Tibial nerve (tissue), 4 donors: ENCODE measurements at regions not wholly inside any gene's neighbourhood (a gene's known extent, or its start where the extent isn't known, plus 50 kb on each side); places are given as distances from the start of the nearest gene placed in this dataset.

Experiments used
- DNase-seq, 2 donors: peaks; one replicate each; pipeline ENCODE4 v3.0.0-alpha.2; 2019; ENCODE audit warnings: low spot score in 2 of 2
- H3K27ac ChIP-seq, 4 donors: fragments of 200-600 bp; sonication (generic) in 3 of 4; one replicate each; pipeline ENCODE4 v1.5.1; 2017 to 2019; ENCODE audit warnings: mild to moderate bottlenecking in 1 of 4
- H3K27me3 ChIP-seq, 2 donors: fragments of 200-600 bp; sonication (generic) in 1 of 2; one replicate each; pipeline versions ENCODE4 v1.5.1 to v1.6.0; 2017 to 2019
- H3K36me3 ChIP-seq, 3 donors: fragments of 200-600 bp; sonication (generic); one replicate each; pipeline ENCODE4 v1.5.1; 2018 to 2019
- H3K4me1 ChIP-seq, 4 donors: fragments of 200-600 bp; sonication (generic) in 3 of 4; one replicate each; pipeline ENCODE4 v1.5.1; 2017 to 2019
- H3K4me3 ChIP-seq, 4 donors: fragments of 200-600 bp; sonication (generic) in 3 of 4; one replicate each; pipeline ENCODE4 v1.5.1; 2017 to 2019; ENCODE audit warnings: mild to moderate bottlenecking in 1 of 4, moderate library complexity in 1 of 4
- H3K9me3 ChIP-seq, 4 donors: fragments of 200-600 bp; sonication (generic) in 3 of 4; one replicate each; pipeline ENCODE4 v1.5.1; 2017 to 2019
- CTCF ChIP-seq, 5 experiments: fragments of 200-600 bp in 3 of 5; fragments of 450-650 bp in 2 of 5; sonication (generic) in 3 of 5; IDR thresholded peaks; one replicate each; pipeline ENCODE4 v1.5.1; 2016 to 2019; ENCODE audit warnings: antibody characterized with exemption in 5 of 5, mild to moderate bottlenecking in 3 of 5, moderate library complexity in 2 of 5
- EP300 ChIP-seq, 2 donors: sonication (generic); formaldehyde crosslinking; IDR thresholded peaks; one replicate each; pipeline ENCODE4 v1.6.1; 2017; ENCODE audit warnings: antibody characterized with exemption in 2 of 2, mild to moderate bottlenecking in 1 of 2
- POLR2A ChIP-seq, 2 donors: fragments of 450-650 bp; IDR thresholded peaks; one replicate each; pipeline ENCODE4 v1.6.1; 2017; ENCODE audit warnings: antibody characterized with exemption in 2 of 2, mild to moderate bottlenecking in 2 of 2, moderate library complexity in 2 of 2
- WGBS, 2 donors: methylation state at CpG; one replicate each; pipeline ENCODE4 v1.1.5; 2018; 5-methylcytosine and 5-hydroxymethylcytosine counted together

- H3K27me3 ChIP-seq: no peaks in the 10 kb centered on the region
- TF ChIP-seq CTCF (IDR thresholded peaks at IDR 0.05): no peak
- TF ChIP-seq EP300 (IDR thresholded peaks at IDR 0.05): no peak
- TF ChIP-seq POLR2A (IDR thresholded peaks at IDR 0.05): no peak
- no peaks in the 10 kb centered on the region for H3K4me1 ChIP-seq
- no peak overlapping the region for H3K27ac ChIP-seq
- peaks cover 0 to 17% (median 0%) of the 10 kb centered on the region in 4 donors for H3K9me3 ChIP-seq
- no peak overlapping the region for H3K4me3 ChIP-seq
- 35 to 44% methylated on average over 1 of the region's 1 CpG for WGBS, 2 donors
- H3K36me3 ChIP-seq: no peaks in the 10 kb centered on the region
- DNase-seq: no peak
Measured at GRCh38 chr1:37118790-37119189, 84.5 kb upstream of the GRIK3 start.

GRCh38 chr1:37120279-37120678 is 86.0 kb upstream of the GRIK3 start:
- no peak for DNase-seq
- no peaks in the 10 kb centered on the region for H3K27me3 ChIP-seq
- peaks cover 0 to 6% (median 0%) of the 10 kb centered on the region in 4 donors for H3K4me1 ChIP-seq
- H3K4me3 ChIP-seq: no peak overlapping the region
- WGBS, 2 donors: 80 to 95% methylated on average over 6 of the region's 6 CpGs
- TF ChIP-seq EP300 (IDR thresholded peaks at IDR 0.05): no peak
- TF ChIP-seq POLR2A (IDR thresholded peaks at IDR 0.05): no peak
- no peak for TF ChIP-seq CTCF (IDR thresholded peaks at IDR 0.05)
- H3K9me3 ChIP-seq: peaks cover 0 to 17% (median 0%) of the 10 kb centered on the region in 4 donors
- no peaks in the 10 kb centered on the region for H3K36me3 ChIP-seq
- H3K27ac ChIP-seq: no peak overlapping the region

- 47 to 51% methylated on average over 9 of the region's 9 CpGs for WGBS, 2 donors
- TF ChIP-seq EP300 (IDR thresholded peaks at IDR 0.05) (no peak), CTCF (IDR thresholded peaks at IDR 0.05) (no peak), POLR2A (IDR thresholded peaks at IDR 0.05) (no peak)
- H3K36me3 ChIP-seq: no peaks in the 10 kb centered on the region
- H3K9me3 ChIP-seq: peaks cover 0 to 17% (median 0%) of the 10 kb centered on the region in 4 donors
- no peak for DNase-seq
- no peaks in the 10 kb centered on the region for H3K27me3 ChIP-seq
- H3K4me1 ChIP-seq: peaks cover 0 to 6% (median 0%) of the 10 kb centered on the region in 4 donors
- H3K27ac ChIP-seq: no peak overlapping the region
- no peak overlapping the region for H3K4me3 ChIP-seq
Measured at GRCh38 chr1:37123276-37124115, 89.2 kb upstream of the GRIK3 start.

- Histone ChIP-seq H3K4me1 (peaks cover 0 to 6% (median 0%) of the 10 kb centered on the region in 4 donors), H3K9me3 (peaks cover 0 to 17% (median 0%) of the 10 kb centered on the region in 4 donors), H3K36me3 (no peaks in the 10 kb centered on the region), H3K4me3 (no peak overlapping the region), H3K27me3 (no peaks in the 10 kb centered on the region), H3K27ac (no peak overlapping the region)
- TF ChIP-seq CTCF (IDR thresholded peaks at IDR 0.05) (no peak), EP300 (IDR thresholded peaks at IDR 0.05) (no peak), POLR2A (IDR thresholded peaks at IDR 0.05) (no peak)
- no peak for DNase-seq
- WGBS, 2 donors: 50 to 70% methylated on average over 6 of the region's 6 CpGs
Measured at GRCh38 chr1:37124501-37124900, 90.2 kb upstream of the GRIK3 start.

- H3K4me3 ChIP-seq: no peak overlapping the region
- H3K4me1 ChIP-seq: peaks cover 0 to 7% (median 0%) of the 10 kb centered on the region in 4 donors
- TF ChIP-seq POLR2A (IDR thresholded peaks at IDR 0.05): no peak
- TF ChIP-seq CTCF (IDR thresholded peaks at IDR 0.05): no peak
- no peak for TF ChIP-seq EP300 (IDR thresholded peaks at IDR 0.05)
- no peaks in the 10 kb centered on the region for H3K36me3 ChIP-seq
- no peaks in the 10 kb centered on the region for H3K27me3 ChIP-seq
- no peak for DNase-seq
- 69 to 73% methylated on average over 3 of the region's 3 CpGs for WGBS, 2 donors
- H3K9me3 ChIP-seq: peaks cover 0 to 17% (median 0%) of the 10 kb centered on the region in 4 donors
- H3K27ac ChIP-seq: no peak overlapping the region
Measured at GRCh38 chr1:37125295-37125694, 91.0 kb upstream of the GRIK3 start.
